Prostate gland (tissue), 2 donors: ENCODE measurements at regions not wholly inside any gene's neighbourhood (a gene's known extent, or its start where the extent isn't known, plus 50 kb on each side); places are given as distances from the start of the nearest gene placed in this dataset.
"Not testable (repeated sequence)": the region's sequence is repeated elsewhere in the genome, so short reads cannot be mapped to it uniquely, and the experiment has no call there.

ENCODE experiments used
- DNase-seq: peaks from one replicate; pipeline ENCODE4 v3.0.0-alpha.2; 2019; ENCODE audit warnings: low spot score
- H3K27ac ChIP-seq, 2 donors: fragments of 200-600 bp; sonication (generic); 2 replicates each; pipeline ENCODE4 v1.5.1; 2017 to 2019
- H3K27me3 ChIP-seq: fragments of 200-600 bp; sonication (generic); replicated peaks from 2 replicates; pipeline ENCODE4 v1.5.1; 2019; ENCODE audit not compliant: insufficient read depth
- H3K36me3 ChIP-seq, 2 donors: fragments of 200-600 bp; sonication (generic); 1 replicate in 1 of 2; 2 replicates in 1 of 2; pipeline versions ENCODE4 v1.5.1 to v1.8.1; 2017 to 2019
- H3K4me1 ChIP-seq: fragments of 200-600 bp; sonication (generic); replicated peaks from 2 replicates; pipeline ENCODE4 v1.5.1; 2019
- H3K4me3 ChIP-seq, 2 donors: fragments of 200-600 bp; sonication (generic); 2 replicates each; pipeline ENCODE4 v1.5.1; 2017 to 2019
- H3K9me3 ChIP-seq: fragments of 200-600 bp; sonication (generic); 2 replicates; pipeline ENCODE4 v1.5.1; 2017
- POLR2A ChIP-seq: fragments of 450-650 bp; IDR thresholded peaks from one replicate; pipeline ENCODE4 v1.6.1; 2016; ENCODE audit warnings: antibody characterized with exemption, mild to moderate bottlenecking
- POLR2AphosphoS5 ChIP-seq: sonication (generic); formaldehyde crosslinking; IDR thresholded peaks from one replicate; pipeline ENCODE4 v1.6.1; 2017; ENCODE audit warnings: antibody characterized with exemption
- WGBS: methylation state at CpG from one replicate; pipeline ENCODE4 v1.1.5; 2018; 5-methylcytosine and 5-hydroxymethylcytosine counted together
- intact Hi-C: fragments of 100-400 bp; cut with DNase I; formaldehyde crosslinking; loops from one replicate; pipeline ENCODE4 v1.14.2; 2022
- TF ChIP-seq, protein P1 (sequence below), 4 experiments: fragments of 200-600 bp in 2 of 4; fragments of 450-650 bp in 2 of 4; sonication (generic) in 2 of 4; IDR thresholded peaks; 1 replicate in 3 of 4; 2 replicates in 1 of 4; pipeline ENCODE4 v1.5.1; 2016 to 2019; ENCODE audit warnings: antibody characterized with exemption in 4 of 4, mild to moderate bottlenecking in 2 of 4, moderate library complexity in 2 of 4

DNA sequence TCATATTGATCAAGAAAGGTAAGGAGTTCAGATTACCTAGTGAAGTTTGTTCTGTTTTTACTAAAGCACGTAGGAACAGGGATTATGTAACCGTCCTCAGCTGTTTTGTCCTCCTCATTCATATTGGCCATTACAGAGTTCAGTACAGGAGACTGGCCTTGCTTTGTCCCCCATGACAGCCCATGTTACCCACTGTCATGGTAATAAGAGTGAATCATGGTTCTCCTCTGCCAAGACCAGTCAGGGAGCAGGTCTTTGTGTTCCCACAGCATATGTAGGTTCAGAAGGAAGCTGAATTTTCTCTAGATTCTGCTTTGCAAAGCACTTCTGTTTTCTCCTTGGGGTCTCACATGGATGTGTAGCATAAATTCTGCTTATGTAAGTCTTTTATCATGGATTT is 106.2 kb upstream of the GPR141 start:
- Histone ChIP-seq H3K9me3 (no peaks in the 10 kb centered on the region), H3K4me1 (no peaks in the 10 kb centered on the region), H3K27ac (no peak overlapping the region), H3K36me3 (no peaks in the 10 kb centered on the region), H3K4me3 (no peak overlapping the region), H3K27me3 (no peaks in the 10 kb centered on the region)
- TF ChIP-seq POLR2AphosphoS5 (no peak), POLR2A (no peak)
- no peak for DNase-seq
- WGBS, result 68% methylated on average over 2 of the region's 2 CpGs
- intact Hi-C loops, result no loop called here

GRCh38 chr7:37577901-37578300 is 105.7 kb upstream of the GPR141 start:
- 62% methylated on average over 4 of the region's 4 CpGs for WGBS

GRCh38 chr7:37578350-37578749 is 105.2 kb upstream of the GPR141 start:
- Histone ChIP-seq H3K27ac (no peak overlapping the region), H3K9me3 (no peaks in the 10 kb centered on the region), H3K27me3 (no peaks in the 10 kb centered on the region), H3K36me3 (no peaks in the 10 kb centered on the region), H3K4me3 (no peak overlapping the region), H3K4me1 (no peaks in the 10 kb centered on the region)
- DNase-seq, result no peak
- TF ChIP-seq POLR2A (no peak), POLR2AphosphoS5 (no peak)
- 85% methylated on average over 1 of the region's 1 CpG for WGBS
- intact Hi-C loops, result no loop called here

More at GRCh38 chr7:37577901-37578300, 105.7 kb upstream of the GPR141 start:
- DNase-seq, result no peak
- no peaks in the 10 kb centered on the region for H3K9me3 ChIP-seq
- no peak overlapping the region for H3K27ac ChIP-seq
- H3K27me3 ChIP-seq, result no peaks in the 10 kb centered on the region
- H3K4me3 ChIP-seq, result no peak overlapping the region
- no peaks in the 10 kb centered on the region for H3K36me3 ChIP-seq
- intact Hi-C loops, result no loop called here
- no peaks in the 10 kb centered on the region for H3K4me1 ChIP-seq
- TF ChIP-seq POLR2A (no peak), POLR2AphosphoS5 (no peak)
- TF ChIP-seq, protein P1, sequence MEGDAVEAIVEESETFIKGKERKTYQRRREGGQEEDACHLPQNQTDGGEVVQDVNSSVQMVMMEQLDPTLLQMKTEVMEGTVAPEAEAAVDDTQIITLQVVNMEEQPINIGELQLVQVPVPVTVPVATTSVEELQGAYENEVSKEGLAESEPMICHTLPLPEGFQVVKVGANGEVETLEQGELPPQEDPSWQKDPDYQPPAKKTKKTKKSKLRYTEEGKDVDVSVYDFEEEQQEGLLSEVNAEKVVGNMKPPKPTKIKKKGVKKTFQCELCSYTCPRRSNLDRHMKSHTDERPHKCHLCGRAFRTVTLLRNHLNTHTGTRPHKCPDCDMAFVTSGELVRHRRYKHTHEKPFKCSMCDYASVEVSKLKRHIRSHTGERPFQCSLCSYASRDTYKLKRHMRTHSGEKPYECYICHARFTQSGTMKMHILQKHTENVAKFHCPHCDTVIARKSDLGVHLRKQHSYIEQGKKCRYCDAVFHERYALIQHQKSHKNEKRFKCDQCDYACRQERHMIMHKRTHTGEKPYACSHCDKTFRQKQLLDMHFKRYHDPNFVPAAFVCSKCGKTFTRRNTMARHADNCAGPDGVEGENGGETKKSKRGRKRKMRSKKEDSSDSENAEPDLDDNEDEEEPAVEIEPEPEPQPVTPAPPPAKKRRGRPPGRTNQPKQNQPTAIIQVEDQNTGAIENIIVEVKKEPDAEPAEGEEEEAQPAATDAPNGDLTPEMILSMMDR (IDR thresholded peaks at IDR 0.05), result no peak

DNA sequence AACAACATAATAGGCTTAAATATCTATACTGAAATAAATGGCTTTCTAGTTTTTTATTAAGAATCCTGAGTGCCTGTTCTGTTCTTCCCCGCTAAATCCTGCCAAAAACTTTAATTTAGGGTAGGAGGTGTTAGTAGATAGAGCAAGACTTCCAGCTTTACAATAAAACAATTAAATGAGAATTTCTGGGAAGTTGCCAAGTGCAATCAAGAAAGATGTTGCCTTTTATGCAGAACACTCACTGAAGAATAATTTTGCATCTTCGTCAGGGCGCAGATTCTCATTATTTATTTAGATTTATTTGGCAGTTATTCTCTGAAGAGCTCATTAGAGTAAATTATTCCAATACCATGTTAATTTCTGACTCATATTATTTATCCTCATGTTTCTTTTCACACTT is 103.2 kb upstream of the GPR141 start:
- no peaks in the 10 kb centered on the region for H3K36me3 ChIP-seq
- no peak for TF ChIP-seq POLR2AphosphoS5
- TF ChIP-seq, protein P1 (IDR thresholded peaks at IDR 0.05), result no peak
- no peak for TF ChIP-seq POLR2A
- 81% methylated on average over 3 of the region's 3 CpGs for WGBS
- H3K27me3 ChIP-seq, result no peaks in the 10 kb centered on the region
- H3K27ac ChIP-seq, result no peak overlapping the region
- intact Hi-C loops, result no loop called here
- H3K9me3 ChIP-seq, result no peaks in the 10 kb centered on the region
- H3K4me1 ChIP-seq, result no peaks in the 10 kb centered on the region
- DNase-seq, result no peak
- no peak overlapping the region for H3K4me3 ChIP-seq

GRCh38 chr7:37584651-37585463 is 98.7 kb upstream of the GPR141 start:
- H3K4me3 ChIP-seq, H3K4me1 ChIP-seq, H3K9me3 ChIP-seq, intact Hi-C loops, H3K27me3 ChIP-seq, DNase-seq, H3K27ac ChIP-seq, H3K36me3 ChIP-seq: not testable (repeated sequence)
- 66% methylated on average over 4 of the region's 4 CpGs for WGBS

GRCh38 chr7:37590824-37591223 is 92.7 kb upstream of the GPR141 start:
- no peaks in the 10 kb centered on the region for H3K36me3 ChIP-seq
- no peak for DNase-seq
- H3K9me3 ChIP-seq, result no peaks in the 10 kb centered on the region
- no peak overlapping the region for H3K4me3 ChIP-seq
- no peaks in the 10 kb centered on the region for H3K4me1 ChIP-seq
- TF ChIP-seq POLR2AphosphoS5 (no peak), POLR2A (no peak)
- TF ChIP-seq, protein P1 (IDR thresholded peaks at IDR 0.05), result no peak
- intact Hi-C loops, result no loop called here
- 46% methylated on average over 4 of the region's 4 CpGs for WGBS
- H3K27ac ChIP-seq, result no peak overlapping the region
- H3K27me3 ChIP-seq, result no peaks in the 10 kb centered on the region
